ENCODE measurements at regions not wholly inside any gene's neighbourhood (a gene's known extent, or its start where the extent isn't known, plus 50 kb on each side); places are given as distances from the start of the nearest gene placed in this dataset.
A peak's percentile ranks its signal among the peaks of the same experiment; 100 is the strongest.

GRCh38 chr11:115672999-115673411 lies 168.8 kb upstream of the CADM1 start:
- TF ChIP-seq CTCF (IDR thresholded peaks at IDR 0.05) (no peak), POLR2AphosphoS5 (IDR thresholded peaks at IDR 0.05) (peak in 1 of 4 donors; percentile 21)
